HG03354 (cell line): ENCODE measurements at regions not wholly inside any gene's neighbourhood (a gene's known extent, or its start where the extent isn't known, plus 50 kb on each side); places are given as distances from the start of the nearest gene placed in this dataset.
A peak's percentile ranks its signal among the peaks of the same experiment; 100 is the strongest.

Experiments used
- ATAC-seq: cut with Tn5 transposase; IDR thresholded peaks from one replicate; pipeline ENCODE4 v1.9.1; 2021; ENCODE audit warnings: mild to moderate bottlenecking; ENCODE audit not compliant: unreplicated experiment, poor library complexity, severe bottlenecking

DNA sequence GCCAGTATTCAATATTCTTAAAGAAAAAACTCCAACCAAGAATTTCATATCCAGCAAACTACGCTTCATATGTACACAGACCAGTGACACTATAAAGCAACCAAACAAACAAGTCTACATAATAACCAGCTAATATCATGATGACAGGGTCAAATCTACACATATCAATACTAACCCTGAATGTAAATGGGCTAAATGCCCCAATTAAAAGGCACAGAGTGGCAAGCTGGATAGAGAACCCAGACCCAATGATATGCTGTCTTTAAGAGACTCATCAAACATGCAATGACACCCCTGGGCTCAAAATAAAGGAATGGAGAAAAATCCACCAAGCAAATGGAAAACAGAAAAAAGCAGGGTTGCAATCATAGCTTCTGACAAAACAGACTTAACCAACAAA, 218.1 kb upstream of the NFE2L3 start:
- ATAC-seq: no peak

DNA sequence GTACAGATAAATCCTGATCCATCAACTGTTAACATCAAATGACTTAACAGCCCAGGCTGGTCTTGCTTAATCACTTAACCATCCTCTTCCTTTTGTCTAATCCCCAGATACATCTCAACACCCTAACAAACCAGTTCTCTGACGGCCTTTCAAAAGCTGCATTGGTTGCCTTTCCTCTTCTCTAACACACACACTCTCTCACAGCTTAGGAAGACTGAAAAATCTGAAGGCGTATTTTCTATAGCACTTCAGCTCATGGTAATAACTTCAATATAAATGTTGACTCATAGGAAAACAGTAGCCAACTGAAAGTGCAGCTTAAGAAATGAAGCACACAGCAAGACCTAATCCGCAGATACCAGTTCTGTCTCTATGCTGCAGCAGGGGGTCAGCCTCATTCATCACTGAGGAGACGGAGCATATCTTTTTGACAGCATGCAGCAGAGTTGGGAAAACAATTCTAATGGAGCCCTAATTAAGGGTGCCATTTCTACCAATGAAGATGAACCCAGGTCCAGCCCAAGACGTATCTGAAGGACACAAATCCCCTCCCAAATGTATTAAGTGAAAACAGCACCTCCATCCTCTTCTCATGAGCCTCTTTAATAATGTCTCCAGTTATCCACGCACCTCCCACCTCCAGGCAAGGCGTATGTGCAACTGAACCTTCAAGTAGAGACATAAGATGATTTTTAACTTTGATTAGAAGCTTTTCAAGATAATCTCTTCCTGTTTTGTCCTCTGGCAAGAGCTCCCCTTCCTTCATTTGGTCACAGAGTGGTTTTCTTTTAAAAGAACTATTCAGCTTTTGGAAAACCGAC, 211.7 kb upstream of the NFE2L3 start:
- peak; percentile 25 for ATAC-seq

DNA sequence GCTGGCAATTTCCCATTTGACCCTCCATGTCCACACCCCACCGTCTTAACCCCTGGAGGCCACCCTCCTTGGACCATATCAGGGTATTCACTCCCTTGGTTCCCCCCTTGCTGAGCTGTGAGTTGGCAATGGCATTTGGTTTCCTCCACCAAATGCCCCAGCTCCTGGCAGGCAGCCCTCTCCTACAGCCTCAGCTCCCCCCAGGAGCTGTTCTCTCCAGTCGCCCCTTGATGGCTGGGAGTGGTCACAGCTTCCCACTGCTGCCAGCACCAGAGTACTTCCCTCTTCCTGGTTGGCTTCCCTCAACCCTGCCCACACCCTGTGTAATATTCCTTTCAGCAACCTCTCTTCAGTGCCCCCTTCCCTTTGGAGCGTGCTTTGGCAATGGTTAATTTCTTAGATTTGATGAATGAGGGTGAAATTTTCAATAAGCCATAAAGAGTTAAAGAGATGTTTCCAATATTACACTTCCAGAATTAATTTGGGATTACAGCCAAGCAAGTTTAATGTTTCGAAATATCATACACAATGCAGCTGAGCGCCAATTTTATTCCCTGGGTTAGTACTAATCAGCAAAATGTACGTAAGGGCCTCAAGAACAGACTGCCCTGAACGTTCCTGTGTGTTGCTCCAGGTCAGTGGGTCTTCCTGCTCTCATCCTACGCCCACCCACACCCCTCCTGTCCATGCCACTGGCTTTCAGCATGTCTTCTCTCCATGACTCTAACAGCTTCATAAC, 207.1 kb upstream of the NFE2L3 start:
- no peak for ATAC-seq

DNA sequence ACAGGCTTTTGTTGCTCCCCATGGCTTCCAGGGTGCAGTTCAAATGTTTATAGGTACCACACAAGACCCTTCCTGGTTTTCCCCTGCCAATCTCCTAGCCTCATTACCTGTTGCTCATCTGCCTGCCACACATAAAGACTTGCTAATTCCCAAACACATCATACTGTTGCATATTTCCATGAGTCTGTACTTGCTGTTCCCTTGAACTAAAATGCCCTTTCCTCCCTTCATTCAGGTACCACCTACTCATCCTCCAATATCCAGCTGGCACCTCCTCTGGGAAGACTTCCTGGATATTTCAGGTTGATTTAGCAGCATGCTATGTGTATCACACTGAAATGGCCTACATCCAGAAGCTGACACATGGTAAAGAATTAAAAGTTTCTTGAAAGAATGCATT, 206.4 kb upstream of the NFE2L3 start:
- ATAC-seq: no peak

DNA sequence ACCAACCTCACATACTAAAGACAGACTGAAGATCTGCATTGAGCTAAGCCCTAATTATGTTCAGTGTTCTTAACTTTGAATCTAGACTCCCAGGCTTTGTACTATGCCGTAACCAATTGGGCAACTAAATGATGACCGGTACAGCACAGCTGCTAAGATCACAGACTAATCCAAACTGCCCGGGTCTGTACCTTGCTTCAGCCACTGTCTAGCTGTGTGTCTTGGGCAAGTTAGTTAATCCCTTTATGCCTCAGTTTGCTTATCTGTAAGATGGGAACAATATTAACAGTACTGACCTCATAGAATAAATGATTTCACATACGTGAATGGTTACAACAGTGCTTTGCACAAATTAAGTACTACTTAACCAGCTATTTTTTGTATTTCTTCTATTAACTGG, 205.8 kb upstream of the NFE2L3 start:
- ATAC-seq: no peak

DNA sequence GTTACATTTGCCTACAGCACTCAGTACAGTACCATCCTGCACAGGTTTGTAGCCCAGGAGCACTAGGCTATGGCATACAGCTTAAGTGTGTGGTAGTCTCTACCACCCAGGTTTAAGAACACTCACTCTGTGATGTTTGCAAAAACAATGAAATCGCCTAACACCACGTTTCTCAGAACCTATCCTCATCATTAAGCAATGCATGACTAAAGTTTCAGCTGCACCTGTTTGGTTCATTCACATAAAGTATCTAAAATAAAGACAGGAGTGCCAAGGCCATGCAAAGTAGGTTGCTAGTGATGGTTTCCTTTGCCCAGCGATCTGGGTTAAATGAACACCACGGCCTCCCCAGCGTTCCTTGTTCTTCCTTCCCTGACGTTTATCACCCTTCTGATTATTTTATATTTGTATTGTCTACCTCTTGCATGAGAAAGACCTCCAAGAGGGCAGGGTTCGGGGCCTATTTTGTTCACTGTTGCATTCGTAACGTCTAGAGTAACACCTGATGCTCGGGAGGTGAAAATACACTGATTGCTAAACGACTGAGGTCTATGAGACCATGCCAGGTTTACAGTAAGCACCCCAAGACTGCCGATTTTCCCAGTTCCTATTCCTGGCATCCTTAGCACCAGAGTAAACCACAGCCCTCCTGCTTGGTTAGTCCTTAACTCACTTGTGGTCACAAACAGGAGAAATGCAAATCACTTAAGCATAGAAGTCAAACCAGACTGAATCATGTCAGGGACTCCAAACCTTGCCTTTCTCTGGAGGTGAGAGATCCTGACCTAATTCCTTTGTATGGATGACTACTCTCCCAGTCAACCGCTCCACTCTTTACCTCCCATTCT, 204.1 kb upstream of the NFE2L3 start:
- no peak for ATAC-seq

DNA sequence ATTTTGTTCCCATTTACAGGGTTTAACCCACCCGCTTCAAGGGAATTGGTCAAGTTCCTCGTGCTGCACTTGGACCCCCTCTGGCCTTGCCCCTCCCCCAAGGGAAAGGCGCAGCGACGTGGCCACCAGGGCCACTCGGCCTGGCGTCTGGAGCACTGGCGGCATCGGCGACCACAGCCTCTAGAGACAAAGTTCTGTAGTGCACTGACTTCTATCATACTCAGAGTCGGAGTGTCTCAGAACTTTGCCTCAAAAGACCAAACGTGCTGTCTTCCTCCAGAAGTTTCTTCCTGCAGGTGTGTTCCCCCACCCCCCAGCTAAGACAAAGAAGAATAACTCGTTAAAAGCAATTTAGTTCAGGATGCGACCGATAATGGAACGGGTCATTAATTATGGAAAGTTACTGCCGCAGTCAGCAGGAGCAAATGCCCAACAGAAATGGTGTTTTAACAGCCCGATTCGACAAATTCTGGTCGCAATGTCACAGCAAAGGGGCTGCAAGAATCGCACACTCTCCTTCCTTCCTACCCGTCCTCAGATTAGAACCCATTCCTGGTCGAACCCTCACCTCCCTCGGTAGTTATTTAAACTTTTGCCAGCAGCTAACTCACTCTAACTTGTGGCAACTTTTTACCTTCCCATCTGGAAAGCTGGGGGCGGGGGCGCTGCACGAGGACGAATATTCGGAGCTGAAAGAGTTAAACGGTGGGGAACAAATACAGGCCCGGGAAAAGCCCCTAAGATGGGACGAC, 202.1 kb upstream of the NFE2L3 start:
- peak; percentile 37 for ATAC-seq

DNA sequence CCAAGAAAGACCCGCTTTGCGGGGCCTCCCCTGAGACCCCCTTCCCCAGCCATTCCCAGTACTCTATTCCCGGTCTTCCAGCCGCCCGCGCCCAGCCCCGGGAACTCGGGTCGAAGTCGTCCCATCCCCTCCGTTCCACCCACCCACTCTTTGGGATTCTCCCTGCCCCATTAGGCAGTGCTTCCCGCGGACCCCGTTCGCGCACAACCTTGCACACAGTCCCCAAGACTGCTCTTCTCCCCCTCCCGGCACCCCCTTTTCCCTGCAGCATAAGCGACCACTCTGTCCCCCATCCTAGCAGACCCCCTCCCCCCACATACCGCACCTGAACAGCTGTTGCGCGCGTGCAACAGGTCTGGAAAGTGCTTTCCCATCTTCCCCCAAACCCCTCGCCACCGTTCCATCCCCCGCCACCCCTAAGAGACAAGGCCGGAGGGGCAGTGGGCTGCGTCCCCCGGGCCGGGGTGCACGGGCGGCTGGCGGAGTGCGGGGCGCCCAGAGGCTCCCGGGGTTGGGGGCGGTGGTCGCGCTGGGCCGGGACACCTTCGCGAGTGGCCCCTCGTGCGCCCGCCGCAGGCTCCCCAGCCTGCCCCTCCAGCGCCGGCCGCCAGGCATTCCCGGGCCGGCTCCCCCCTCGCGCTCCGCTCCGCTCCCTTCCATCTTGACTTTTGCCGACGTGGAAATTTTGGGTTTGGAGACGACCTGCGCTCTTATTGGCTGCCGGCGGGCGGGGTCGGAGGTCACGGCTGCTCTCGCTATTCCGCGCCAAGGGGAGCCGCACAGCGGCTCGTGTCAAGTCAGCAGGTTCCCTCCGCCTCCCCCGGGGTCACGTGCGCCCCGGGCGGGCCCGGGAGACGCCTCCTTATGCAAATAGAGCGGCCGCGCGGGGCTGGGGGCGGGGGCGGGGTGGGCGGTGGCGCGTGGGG, 201.2 kb upstream of the NFE2L3 start:
- ATAC-seq: peak; percentile 83

DNA sequence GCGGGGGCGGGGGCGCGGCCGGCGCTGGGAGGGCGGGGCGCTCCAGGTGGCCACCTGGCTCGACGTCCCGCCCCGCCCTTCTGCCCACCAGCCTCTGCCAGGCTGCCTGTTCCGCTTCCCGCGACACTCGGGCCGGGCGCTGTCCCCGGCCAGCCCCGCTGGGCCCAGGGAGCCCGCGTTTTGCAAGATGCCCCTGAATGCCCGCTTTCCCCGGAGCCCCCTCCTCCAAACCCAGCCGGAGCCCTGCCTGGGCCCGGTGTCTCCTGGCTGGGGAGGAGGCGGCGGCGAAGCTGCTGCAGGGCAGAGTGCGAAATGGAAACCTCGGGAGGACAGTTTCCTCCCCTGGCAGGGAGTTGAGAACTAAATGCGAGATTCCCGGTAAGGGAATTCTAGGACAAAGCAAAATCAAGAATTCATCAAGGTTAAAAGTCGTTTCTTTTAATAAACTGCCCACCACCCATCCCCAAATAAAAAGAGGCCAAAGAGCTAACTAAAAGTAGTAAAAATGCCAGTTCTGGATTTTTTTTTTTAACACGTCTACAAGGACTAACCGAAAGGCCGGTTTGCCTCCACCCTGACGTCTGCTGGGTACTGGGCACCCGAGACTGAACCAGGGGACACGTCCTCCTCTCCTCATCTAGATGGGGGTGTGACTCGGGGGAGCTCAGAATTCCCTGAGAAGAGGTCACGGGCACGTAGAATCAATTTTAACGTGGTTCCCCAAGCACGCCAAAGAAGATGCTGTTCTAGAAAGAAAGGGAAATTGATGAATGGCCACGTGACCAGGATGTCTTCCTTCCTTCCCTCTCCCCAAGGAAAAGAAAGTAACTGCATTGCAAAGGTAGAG, 200.4 kb upstream of the NFE2L3 start:
- peak; percentile 47 for ATAC-seq

DNA sequence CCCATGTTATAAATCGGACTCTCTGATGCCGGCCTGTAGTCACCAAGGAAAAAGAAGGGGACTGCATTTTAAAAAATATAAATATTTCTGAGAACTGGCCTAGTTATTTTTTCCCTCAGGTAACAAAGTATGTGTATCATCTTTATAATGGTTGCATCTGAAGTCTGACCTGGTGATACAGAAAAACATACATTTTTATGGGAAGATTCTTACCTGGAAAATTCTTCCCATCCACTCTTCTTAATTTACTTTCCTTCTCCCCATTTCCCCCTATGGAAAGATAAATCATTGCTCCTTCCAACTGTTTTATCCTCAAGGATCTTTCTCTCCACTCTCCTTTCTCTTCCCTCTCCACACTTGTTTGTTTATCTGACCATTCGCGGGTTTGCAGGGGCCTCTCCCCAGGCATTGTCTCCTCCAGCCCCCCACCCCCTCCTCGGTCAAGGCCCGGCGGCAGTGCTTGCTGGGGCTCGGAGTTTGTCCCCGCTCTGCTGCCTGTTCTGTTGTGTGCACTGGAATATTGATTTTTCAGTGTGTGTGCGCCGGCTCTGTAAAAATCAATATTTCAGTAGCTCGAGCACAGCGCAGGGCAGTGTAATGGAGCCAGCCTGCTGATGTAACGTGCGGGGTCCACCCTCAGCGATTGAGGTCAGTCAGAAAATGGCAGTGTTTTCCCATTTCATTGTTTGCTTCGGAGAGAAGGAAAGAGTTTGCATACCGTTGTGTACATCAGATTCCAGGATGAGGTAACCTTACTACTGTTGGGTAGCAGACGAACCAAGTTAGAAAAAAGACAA, 199.5 kb upstream of the NFE2L3 start:
- ATAC-seq: no peak

DNA sequence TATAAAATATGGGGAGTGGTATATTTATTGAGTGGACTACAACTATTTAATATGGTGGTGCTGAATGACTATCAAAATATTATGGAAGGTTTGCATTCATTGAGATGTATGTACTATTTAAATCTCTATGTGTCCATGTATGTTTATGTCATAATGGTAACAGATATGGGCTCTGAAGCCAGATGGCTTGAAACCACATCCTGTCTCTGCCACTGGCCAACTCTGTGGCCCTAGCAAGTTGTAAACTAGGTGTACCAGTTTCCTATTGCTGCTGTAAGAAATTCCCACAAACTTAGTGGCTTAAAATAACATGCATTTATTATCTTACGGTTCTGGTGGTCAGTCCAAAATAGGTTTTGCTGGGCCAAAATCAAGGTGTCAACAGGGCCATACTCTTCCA, 198.1 kb upstream of the NFE2L3 start:
- ATAC-seq: peak; percentile 38

DNA sequence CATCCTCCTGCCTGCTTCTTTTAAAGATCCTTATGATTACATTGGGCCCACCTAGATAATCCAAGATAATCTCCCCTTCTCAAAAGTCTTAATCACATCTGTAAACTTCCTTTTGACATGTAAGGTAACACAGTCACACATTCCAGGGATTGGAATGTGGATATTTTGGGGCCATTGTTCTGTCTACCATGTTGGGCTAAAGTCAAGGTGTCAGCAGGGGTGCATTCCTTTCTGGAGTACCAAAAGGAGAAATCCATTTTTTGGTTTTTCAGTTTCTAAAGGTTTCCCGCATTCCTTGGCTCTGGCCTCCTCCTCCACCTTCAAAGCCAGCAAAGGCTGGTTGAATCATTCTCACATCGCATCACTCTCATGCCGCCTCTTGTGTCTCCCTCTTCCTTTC, 197.6 kb upstream of the NFE2L3 start:
- ATAC-seq: no peak

DNA sequence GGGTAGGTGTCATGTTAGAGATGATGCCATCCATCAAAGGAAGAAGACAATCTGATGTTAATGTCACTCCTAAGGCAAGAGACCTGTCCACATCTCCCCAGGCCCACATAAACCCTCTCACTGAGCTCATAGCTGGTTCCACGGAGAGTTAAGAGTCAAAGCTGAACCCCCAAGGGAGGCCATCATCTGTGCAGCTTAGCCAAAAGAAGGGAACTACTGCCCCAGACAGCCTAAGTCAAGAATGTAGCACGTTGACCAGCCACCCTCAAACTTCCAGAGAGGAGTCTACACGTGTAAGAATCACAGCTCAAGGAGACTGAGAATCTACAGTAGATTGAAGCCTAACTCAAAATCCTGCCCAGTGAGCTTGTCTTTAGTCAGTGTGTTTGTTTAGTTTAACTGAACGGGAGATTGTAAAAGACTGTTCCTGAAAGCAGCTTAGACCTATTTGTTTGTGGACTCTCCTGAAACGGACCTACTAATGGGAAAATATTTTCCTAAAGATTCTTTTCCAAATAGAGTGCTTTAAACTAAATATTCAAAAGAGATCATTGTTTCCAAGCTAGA, 192.7 kb upstream of the NFE2L3 start:
- no peak for ATAC-seq

DNA sequence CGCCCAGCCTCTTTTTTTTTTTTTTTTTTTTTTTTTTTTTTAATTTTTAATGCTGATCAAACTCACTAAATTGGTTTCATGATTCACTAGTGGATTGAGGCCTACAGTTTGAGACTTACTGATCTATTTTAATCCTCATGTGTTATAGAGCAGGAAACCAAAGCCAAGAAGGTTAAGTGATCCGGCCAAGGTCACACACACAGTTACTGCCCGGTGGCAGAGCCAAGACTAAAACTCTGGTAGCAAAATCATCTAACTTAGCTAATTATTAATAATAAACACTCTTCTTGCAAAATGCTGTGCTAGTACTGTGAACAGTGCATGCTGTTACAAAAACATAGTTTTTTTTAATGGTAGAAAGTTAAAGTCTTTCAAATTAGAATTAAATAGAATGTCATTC, 188.3 kb upstream of the NFE2L3 start:
- ATAC-seq: no peak

DNA sequence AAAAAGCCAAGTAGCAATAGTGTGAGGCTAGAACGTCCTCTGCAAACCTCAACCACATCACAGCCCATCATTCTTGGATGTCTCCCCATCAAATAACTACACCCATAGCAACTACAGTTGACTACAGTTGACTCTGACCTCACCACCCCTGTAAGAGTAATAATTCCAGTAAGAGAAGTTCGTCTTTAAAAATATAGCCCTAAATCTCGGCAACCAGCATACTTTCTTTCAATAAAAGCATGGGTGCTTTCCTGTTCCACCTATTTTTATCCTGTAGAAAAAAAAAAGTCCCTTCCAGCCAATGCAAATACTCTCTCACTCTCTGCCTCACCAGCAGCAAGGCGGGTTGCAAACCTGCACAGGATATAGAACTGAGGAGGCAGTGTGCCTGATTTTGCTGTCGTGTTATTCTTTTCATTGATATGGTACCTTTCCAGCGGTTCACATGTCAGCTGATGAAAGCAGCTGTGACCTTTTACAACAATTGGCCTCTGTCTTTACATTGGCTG, 187.5 kb upstream of the NFE2L3 start:
- ATAC-seq: peak; percentile 40

DNA sequence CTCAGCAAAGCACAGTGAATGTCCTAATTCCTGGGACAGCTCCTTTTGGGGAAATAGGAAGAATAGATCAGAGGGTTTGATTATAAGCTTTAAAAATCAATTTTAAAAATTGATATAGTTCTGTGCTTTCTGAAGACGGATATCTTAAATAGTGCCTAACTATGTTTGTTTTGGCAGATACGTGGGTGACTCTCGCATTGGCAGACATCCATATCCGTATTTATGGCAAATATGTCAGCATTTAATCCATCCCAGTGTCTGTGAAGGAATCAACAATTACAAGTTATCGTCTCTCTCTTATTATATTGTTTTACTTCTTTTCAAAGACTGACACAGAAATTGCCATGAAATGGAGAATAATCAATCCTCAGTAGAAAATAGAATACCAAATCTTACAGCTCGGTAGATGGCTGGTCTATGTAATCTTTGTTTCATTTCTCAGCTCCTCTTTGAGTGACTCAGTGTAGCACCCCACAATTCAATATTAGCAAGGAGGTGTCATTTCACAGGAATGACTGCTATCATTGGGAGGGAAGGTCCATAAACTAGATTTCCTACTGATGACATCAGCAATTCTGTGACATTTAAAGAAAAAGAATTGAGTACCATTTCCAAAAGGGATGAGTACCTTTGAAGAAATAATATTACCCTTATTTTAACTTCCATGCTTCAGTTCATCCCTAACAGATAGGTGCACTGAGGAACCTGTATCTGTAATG, 186.4 kb upstream of the NFE2L3 start:
- no peak for ATAC-seq
